PC-9 (cell line): ENCODE measurements at regions not wholly inside any gene's neighbourhood (a gene's known extent, or its start where the extent isn't known, plus 50 kb on each side); places are given as distances from the start of the nearest gene placed in this dataset.

Experiments used
- BruUV-seq: library from RNA; stranded (reverse); fragments of 400-500 nt; replicated peaks from 2 replicates; lab custom pipeline; 2021; lab: Mats Ljungman, UMichigan
- CTCF ChIA-PET: fragments of 300-600 bp; sonication (Branson Sonifier 250); formaldehyde crosslinking; loops from one replicate; lab custom pipeline; 2022; ENCODE audit warnings: antibody characterized with exemption; lab: Charles Lee
- POLR2A ChIA-PET: fragments of 300-600 bp; sonication (Branson Sonifier 250); formaldehyde crosslinking; loops from one replicate; lab custom pipeline; 2022; ENCODE audit warnings: antibody characterized with exemption; ENCODE audit not compliant: unreplicated experiment; lab: Charles Lee
- DNase-seq, 2 experiments: peaks; one replicate each; pipeline versions ENCODE4 v3.0.0 to v3.0.0-alpha.2; 2015 to 2022; ENCODE audit warnings: mixed read lengths in 1 of 2
- H2AFZ ChIP-seq: fragments of 200-600 bp; sonication (generic); 2 replicates; pipeline ENCODE4 v1.8.1; 2017; ENCODE audit warnings: antibody characterized with exemption
- H3F3A ChIP-seq: fragments of 200-600 bp; sonication (generic); 2 replicates; pipeline ENCODE4 v1.8.1; 2017; ENCODE audit warnings: antibody characterized with exemption, mild to moderate bottlenecking, low read depth; ENCODE audit not compliant: insufficient read depth
- H3K27ac ChIP-seq: fragments of 200-600 bp; sonication (generic); 2 replicates; pipeline ENCODE4 v1.6.1; 2016; ENCODE audit warnings: mixed run types
- H3K27me3 ChIP-seq: fragments of 200-600 bp; sonication (generic); 2 replicates; pipeline ENCODE4 v1.6.1; 2016; ENCODE audit warnings: low read depth, mixed run types; ENCODE audit not compliant: insufficient read depth
- H3K36me3 ChIP-seq: fragments of 200-600 bp; sonication (generic); 2 replicates; pipeline ENCODE4 v1.6.1; 2016; ENCODE audit warnings: low read depth, mixed run types
- H3K4me1 ChIP-seq: fragments of 200-600 bp; sonication (generic); replicated peaks from 2 replicates; pipeline ENCODE4 v1.6.1; 2016; ENCODE audit warnings: mixed run types; ENCODE audit not compliant: insufficient read depth
- H3K4me2 ChIP-seq: fragments of 200-600 bp; sonication (generic); 2 replicates; pipeline ENCODE4 v1.6.1; 2017; ENCODE audit warnings: mixed run types
- H3K4me3 ChIP-seq: fragments of 200-600 bp; sonication (generic); 2 replicates; pipeline ENCODE4 v1.6.1; 2016; ENCODE audit warnings: mixed run types
- H3K79me2 ChIP-seq: fragments of 200-600 bp; sonication (generic); 2 replicates; pipeline ENCODE4 v1.6.1; 2017; ENCODE audit warnings: low read depth, mixed run types
- H3K9me2 ChIP-seq: fragments of 200-600 bp; sonication (generic); 2 replicates; pipeline ENCODE4 v1.8.1; 2017; ENCODE audit warnings: mild to moderate bottlenecking; ENCODE audit not compliant: insufficient read depth
- H3K9me3 ChIP-seq: fragments of 200-600 bp; sonication (generic); 2 replicates; pipeline ENCODE4 v1.8.1; 2016; ENCODE audit warnings: low read depth; ENCODE audit not compliant: insufficient read depth
- H4K20me1 ChIP-seq: fragments of 200-600 bp; sonication (generic); 2 replicates; pipeline ENCODE4 v1.8.1; 2017; ENCODE audit not compliant: insufficient read depth
- CTCF ChIP-seq: fragments of 200-600 bp; sonication (generic); conservative IDR thresholded peaks from 2 replicates; pipeline ENCODE4 v1.6.1; 2017; ENCODE audit warnings: mixed run types, antibody characterized with exemption, mild to moderate bottlenecking, moderate library complexity
- EZH2 ChIP-seq: fragments of 200-600 bp; sonication (generic); IDR thresholded peaks from 2 replicates; pipeline ENCODE4 v1.8.0; 2017; ENCODE audit warnings: antibody characterized with exemption, low read depth
- intact Hi-C: fragments of 100-400 bp; cut with micrococcal nuclease; formaldehyde crosslinking; loops from one replicate; pipeline ENCODE4 v1.10.0; 2022; ENCODE audit not compliant: unreplicated experiment

- Histone ChIP-seq H3K9me2 (no peaks in the 10 kb centered on the region), H3K27me3 (no peaks in the 10 kb centered on the region), H3K4me1 (peaks cover 15% of the 10 kb centered on the region), H3K4me2 (no peak overlapping the region), H3F3A (peaks cover 6% of the 10 kb centered on the region; the same call in 1 of the 2 replicates), H3K27ac (no peak overlapping the region), H2AFZ (no peak overlapping the region), H3K9me3 (no peaks in the 10 kb centered on the region), H3K4me3 (no peak overlapping the region), H4K20me1 (no peaks in the 10 kb centered on the region), H3K36me3 (no peaks in the 10 kb centered on the region), H3K79me2 (no peaks in the 10 kb centered on the region)
- TF ChIP-seq CTCF (no peak), EZH2 (no peak)
- intact Hi-C loops = no loop called here
- CTCF ChIA-PET = no interaction called here
- no TSS peak for BruUV-seq
- DNase-seq = no peak
- POLR2A ChIA-PET = no interaction called here
Observed at GRCh38 chr12:28766398-28766797, 382.7 kb upstream of the FAR2 start.

GRCh38 chr12:28767836-28768348 lies 381.2 kb upstream of the FAR2 start:
- Histone ChIP-seq H3K4me2 (no peak overlapping the region), H4K20me1 (no peaks in the 10 kb centered on the region), H3F3A (peaks cover 6% of the 10 kb centered on the region; the same call in 1 of the 2 replicates), H3K9me2 (no peaks in the 10 kb centered on the region), H3K4me3 (no peak overlapping the region), H3K4me1 (peaks cover 15% of the 10 kb centered on the region), H2AFZ (no peak overlapping the region), H3K79me2 (no peaks in the 10 kb centered on the region), H3K36me3 (no peaks in the 10 kb centered on the region), H3K9me3 (no peaks in the 10 kb centered on the region), H3K27ac (no peak overlapping the region), H3K27me3 (no peaks in the 10 kb centered on the region)
- CTCF ChIA-PET = interaction anchor here (0.6 kb wide), 1 partner anchor 23 kb away, joined by 5 read pairs; no protein-coding TSS in a partner anchor
- BruUV-seq = no TSS peak
- DNase-seq = no peak
- intact Hi-C loops = no loop called here
- TF ChIP-seq EZH2 (no peak), CTCF (no peak)
- POLR2A ChIA-PET = no interaction called here

GRCh38 chr12:28770322-28770721 lies 378.8 kb upstream of the FAR2 start:
- Histone ChIP-seq H3K4me1 (peaks cover 15% of the 10 kb centered on the region), H3K9me2 (no peaks in the 10 kb centered on the region), H2AFZ (no peak overlapping the region), H4K20me1 (no peaks in the 10 kb centered on the region), H3K27me3 (no peaks in the 10 kb centered on the region), H3K9me3 (no peaks in the 10 kb centered on the region), H3K79me2 (no peaks in the 10 kb centered on the region), H3K4me2 (peak overlapping the region; percentile 13), H3F3A (peaks cover 6% of the 10 kb centered on the region; the same call in 1 of the 2 replicates), H3K4me3 (no peak overlapping the region), H3K27ac (peak overlapping the region; percentile 51), H3K36me3 (no peaks in the 10 kb centered on the region)
- TF ChIP-seq EZH2 (no peak), CTCF (no peak)
- DNase-seq = peak; percentile 11 to 86
- POLR2A ChIA-PET = no interaction called here
- intact Hi-C loops = no loop called here
- CTCF ChIA-PET = no interaction called here
- BruUV-seq = no TSS peak
